GM19372 (cell line): ENCODE measurements at regions not wholly inside any gene's neighbourhood (a gene's known extent, or its start where the extent isn't known, plus 50 kb on each side); places are given as distances from the start of the nearest gene placed in this dataset.

Experiments
- ATAC-seq: cut with Tn5 transposase; IDR thresholded peaks from one replicate; pipeline ENCODE4 v1.9.1; 2021; ENCODE audit warnings: mild to moderate bottlenecking, low read depth, moderate library complexity; ENCODE audit not compliant: unreplicated experiment

DNA sequence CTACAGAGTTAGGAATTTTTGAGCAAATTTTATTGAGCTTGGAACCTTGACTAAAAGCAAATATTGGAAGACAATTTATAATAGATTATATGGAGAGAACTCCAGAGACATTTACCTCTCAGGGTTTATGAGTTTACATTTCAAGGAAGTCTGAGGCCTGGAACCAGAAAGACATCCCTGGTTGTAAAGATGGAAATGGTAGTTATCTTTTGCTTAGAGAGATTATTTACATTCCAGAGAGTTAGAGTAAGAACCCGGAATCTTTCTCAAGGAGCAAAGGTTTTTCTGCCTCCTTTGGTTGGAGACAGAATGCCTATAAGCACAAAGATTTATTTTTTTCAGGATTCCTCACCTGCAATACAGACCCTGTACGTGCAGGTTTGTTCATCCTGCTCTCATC is 458.1 kb downstream of the TBL1XR1 start:
- no peak for ATAC-seq

DNA sequence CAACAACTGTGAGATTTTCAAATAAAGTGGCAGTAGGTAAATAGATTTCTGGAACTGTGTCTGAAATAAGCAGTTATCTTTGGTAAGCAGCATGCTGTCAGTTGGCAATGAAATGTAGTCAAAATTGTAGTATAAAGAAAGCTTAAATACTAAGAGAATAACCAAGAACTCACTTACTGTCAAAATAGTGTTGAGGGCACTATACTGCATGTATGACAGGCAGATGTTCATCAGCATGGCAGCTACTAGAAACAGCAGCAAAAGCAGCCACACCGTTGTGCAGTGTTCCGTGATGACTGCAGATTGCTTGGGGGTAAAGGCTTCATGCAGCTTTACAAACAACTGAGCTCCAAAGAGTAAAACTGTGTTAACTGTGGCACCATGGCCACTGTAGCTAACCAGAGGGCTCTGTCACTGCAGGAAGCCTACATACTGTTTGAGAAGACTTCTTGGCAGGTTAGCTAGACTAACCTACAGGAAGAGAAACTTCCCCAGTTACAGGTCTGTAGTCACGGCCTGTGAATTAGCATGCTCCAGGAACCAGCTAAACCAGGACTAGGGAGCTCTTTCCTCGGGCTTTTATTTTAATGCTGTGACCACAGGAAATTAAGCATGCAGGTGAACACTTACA is 459.7 kb downstream of the TBL1XR1 start:
- ATAC-seq: no peak

DNA sequence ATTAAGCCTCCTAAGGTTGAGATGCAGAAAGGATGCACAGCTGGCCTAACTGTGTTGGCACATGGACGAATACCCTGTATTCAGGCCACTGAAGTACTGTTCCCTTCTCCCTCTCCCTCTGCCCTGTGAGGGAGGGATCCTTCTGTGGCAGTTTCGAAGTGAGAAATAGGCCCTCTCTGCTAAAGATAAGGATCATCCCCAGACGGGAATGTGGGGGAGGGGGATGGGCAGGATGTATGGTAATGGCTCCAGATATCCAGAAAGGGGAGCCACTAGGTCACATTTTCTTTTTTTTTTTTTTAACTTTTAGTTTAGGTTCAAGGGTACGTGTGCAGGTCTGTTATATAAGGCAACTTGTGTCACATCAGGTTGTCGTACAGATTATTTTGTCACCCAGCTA is 463.1 kb downstream of the TBL1XR1 start:
- no peak for ATAC-seq

DNA sequence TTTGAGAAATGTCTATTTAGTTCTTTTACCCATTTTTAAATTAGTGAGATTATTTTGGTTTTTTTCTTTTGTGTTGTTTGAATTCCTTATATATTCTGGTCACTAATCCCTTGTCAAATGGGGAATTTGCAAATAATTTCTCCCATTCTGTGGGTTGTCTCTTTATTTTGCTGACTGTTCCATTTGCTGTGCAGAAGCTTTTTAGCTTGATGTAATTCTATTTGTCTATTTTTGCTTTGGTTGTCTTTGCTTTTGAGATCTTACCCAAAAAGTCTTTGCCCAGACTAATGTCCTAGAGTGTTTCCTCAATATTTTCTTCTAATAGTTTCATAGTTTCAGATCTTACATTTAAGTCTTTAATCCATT is 472.9 kb downstream of the TBL1XR1 start:
- ATAC-seq: no peak

DNA sequence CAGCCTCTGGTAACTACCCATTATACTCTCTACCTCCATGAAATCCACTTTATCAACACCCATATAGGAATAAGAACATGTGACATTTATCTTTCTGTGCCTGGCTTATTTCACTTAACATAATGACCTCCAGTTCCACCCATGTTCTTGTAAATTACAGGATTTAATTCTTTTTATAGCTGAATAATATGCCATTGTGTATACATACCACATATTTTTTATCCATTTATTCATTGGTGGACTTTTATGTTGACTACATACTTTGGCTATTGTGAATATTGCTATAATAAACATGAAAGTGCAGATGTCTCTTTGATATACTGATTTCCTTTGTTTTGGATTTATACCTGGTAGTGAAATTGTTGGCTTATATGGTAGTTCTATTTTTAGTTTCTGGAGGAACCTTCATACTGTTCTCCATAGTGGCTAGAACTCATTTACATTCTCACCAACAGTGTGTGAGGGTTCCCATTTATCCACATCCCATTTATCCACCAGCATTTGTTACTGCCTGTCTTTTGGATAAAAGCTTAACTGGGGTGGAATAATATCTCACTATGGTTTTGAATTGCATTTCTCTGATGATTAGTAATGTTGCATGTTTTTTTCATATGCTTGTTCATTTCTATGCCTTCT is 473.4 kb downstream of the TBL1XR1 start:
- no peak for ATAC-seq

DNA sequence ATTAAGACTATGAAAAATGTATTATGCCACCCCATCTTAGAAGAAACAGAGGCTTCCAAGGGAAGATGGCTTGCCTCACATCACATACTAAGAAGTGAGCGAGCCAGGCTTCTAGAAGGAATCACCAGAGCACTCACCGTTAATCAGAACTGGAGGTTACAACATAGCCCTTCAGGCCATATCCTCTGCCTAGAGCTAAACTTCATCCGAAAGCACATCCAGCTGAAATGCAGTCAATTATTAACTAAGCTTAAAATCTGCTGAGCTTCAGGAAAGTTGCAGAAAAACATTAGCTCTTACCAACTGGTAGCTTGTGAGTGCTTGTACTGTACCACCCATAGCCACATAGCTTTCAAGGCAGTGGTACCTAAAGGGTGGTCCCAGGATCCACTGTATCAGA is 483.2 kb downstream of the TBL1XR1 start:
- ATAC-seq: no peak

DNA sequence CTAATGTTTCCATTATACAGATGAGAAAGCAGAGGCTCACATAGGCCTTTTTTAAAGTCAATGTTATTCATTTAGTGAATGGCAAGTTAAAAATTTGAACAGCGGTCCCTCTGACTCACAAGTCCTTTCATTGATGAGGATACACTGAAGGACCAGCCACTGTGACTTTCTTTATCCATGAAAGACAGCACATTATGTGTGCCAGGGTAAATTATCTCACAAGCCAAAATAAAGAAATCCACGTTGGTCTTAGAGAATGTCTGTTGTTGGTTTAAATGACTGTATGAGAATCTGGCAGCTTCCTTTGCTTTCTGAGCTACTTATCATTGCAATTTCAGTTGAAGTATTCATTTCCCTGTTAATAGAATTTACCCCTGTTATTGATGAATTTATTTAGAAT is 485.1 kb downstream of the TBL1XR1 start:
- ATAC-seq: no peak

DNA sequence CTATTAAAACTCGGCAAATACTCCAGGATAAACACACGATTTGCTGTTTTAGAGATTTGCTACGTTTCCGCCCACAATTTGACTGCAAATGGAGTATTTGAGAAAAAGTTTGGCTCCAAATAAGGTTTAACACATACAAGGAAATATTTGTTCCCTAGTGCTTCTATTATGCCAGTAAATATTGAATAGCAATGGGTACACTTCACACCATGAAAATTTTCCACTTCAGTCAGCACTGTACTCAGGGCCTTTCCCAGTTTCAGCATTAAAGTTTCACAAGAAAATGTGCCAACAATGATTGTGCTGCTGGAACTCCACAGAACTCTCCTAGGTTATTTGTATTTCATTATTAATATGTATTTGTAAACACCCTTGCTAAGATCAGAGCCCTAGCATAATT is 498.0 kb downstream of the TBL1XR1 start:
- no peak for ATAC-seq

DNA sequence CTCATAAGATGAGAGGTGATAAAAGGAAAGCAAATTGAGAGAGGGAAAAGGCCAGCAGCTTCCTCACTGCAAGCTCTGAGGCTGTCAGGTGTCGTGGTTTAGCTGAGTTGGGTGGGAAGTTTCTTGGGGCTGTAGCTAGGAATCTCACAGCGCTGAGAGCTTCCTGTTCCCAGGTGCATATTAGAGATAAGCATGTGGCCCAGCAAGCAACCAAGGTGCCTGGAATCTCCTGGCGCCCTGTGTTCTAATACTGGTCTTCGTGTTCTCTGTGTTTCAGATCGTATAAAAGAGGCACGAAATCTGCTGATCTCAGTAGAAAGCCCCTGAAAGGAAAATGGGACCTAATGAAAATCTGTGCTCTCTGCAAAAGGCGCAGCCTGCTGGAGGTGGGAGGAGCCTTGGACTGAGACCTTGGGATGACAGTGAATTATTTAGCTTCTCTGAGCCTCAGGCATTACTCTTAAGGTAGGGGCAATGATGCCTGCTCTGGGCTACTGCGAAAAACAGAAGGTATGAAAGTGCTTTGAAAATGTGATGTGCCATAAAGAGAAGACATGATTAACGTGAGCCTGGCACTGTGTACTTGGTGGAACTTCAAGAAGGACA is 499.9 kb downstream of the TBL1XR1 start:
- ATAC-seq: no peak

DNA sequence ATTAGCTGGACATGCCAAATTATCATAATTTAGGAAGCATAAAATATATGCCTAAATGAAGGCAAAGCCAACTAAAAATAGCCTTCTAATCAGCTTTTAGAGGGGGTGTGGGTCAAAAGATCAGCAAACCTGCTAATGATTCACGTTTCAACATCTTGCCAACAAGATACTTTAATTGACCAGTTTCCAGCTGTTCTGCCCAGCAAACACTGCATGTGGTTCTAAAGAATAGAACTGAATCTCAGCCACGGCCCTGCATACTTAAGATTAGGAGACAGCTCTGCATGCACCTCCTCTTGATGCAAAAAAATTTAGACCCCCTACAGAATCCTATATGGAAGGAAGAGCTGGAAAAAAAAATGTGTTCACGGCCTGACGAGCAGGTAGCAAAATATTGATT is 500.5 kb downstream of the TBL1XR1 start:
- ATAC-seq: no peak

DNA sequence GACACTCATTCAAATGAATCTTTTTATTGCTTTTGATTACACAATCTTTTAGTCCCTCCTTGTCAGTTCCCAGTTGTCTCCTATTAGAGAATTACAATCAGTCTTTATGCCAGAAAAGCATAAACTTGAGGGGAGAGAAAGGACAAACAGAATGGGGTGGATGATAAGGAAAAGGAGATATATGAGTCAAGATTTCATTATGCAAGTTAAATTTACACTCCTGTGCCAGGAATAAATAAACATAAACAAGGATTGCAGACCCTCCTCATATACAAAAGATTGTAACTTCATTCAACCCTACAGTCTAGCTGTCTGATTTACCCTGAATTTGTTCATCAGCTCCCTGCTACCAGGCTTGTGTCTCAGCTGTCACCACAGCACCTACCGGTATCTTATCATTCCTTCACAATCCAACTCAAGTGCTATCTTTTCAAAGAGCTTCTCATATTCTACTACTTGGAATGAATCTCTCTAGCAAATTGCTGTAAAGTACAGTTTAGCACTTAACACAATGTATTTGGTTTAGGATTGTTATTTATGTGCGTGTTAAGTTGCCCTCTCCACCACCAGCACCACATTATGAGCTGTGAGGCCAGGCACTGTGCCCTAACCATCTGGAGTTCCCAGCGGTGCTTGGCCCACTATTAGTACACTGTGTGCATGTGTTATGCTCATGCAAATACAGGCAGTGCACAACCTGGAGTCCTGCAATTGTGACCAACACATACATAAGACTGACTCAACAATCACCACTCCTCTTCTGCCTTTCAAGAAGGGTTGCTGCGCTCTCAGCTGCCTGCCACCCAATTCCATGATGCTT is 504.1 kb downstream of the TBL1XR1 start:
- no peak for ATAC-seq

DNA sequence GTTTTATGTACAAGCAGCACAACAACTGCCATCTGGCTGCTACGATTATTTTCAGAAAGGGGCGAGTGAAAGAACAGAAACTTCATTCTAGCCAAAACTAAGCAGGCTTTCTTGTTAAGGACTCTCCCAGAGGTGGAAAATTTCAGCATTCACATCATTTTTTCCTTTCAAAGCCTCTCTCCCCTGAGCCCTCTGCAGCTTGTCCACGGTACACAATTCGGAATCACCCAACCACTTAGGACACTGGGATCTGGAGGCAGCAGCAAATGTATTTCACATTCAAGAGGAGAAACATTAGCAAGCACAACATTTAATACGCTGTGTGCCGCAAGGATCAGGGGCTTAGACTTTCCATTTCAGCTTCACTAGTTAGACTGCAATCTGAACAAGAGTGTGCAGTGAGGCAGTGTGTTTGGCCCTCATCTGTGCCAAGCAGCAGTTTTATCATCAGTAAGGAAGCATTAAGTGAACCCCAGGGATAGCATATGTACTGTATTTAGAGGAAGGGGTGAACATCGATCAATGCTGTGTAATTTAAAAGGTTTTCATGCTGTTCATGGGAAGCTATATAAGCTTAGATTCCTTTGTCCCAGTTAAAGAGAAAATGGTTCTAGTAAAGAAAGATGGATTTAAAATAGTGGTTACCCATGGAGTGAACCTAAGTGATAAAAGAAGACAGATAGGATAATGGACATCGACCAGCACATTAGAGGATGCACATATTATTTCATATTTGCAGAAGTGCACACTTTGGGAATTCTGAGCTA is 504.9 kb downstream of the TBL1XR1 start:
- ATAC-seq: no peak

DNA sequence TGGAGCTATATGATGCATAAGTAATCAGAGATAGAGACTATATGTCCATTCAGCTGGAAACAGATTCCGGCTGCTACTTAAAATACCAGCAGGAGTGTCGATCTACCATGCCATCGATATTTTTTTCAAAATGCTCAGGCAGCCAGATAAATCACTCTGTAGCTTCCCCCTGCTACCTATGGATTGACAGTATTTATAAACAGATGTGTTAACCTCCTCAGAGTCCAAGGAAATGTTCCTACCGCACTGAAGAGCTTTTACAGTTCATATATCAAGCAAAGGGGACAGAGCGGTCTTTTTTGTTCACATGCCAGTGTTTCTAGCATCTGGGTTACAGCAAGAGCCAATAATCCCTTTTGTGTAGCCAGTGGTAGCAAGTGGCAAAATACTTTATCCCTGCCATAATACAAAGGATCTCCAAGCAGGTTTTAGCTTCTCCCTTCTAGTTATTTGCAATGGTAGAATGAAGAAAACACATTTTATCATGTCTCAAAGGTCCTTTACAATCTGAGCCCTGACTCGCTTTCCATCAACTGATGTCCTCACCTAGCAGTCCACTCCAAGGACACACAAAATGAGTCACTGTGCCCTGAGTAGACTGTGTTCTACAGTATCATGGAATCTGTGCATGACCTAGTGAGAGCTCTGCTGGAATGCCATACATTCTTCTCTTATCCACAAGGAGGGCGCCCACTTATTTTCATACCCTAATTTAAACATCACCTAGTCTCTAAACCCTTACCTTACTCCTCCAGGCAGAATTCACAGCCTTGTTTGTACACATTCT is 507.0 kb downstream of the TBL1XR1 start:
- ATAC-seq: no peak

DNA sequence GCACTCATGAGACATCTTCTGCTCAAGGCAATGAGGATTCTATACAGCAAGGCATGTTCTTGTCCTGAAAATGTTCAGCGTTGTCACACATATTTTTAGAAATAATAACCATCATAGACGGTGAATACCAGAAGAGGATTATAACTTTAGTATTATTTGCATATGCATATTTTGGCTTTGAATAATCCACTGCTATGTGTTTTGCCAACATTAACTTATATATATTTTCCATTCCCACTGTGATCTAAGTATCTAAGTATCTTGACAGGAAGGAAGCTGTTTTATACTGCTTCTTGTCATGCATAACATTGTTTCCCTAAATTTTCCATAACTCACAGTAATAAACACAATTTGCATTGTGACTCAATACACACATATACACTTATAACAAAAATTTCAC is 509.5 kb downstream of the TBL1XR1 start:
- no peak for ATAC-seq

DNA sequence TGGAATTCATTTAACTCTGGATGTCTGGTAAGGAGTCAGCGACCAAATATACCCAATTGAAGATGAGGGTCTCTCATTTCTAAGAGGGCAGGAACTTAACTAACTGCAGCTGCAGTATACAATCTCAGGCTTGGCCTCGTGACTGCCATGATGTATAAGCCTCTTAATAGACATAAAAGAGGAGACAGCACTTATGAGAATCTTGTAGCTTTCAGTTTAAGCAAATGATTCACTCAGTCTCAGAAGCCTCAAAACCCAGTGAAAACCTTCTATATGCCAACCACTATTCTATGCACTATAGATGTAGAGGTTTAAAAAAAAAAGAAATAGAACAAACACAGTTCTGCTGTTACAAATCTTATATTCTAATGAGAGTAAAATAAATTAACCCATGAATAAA is 513.9 kb downstream of the TBL1XR1 start:
- ATAC-seq: no peak

DNA sequence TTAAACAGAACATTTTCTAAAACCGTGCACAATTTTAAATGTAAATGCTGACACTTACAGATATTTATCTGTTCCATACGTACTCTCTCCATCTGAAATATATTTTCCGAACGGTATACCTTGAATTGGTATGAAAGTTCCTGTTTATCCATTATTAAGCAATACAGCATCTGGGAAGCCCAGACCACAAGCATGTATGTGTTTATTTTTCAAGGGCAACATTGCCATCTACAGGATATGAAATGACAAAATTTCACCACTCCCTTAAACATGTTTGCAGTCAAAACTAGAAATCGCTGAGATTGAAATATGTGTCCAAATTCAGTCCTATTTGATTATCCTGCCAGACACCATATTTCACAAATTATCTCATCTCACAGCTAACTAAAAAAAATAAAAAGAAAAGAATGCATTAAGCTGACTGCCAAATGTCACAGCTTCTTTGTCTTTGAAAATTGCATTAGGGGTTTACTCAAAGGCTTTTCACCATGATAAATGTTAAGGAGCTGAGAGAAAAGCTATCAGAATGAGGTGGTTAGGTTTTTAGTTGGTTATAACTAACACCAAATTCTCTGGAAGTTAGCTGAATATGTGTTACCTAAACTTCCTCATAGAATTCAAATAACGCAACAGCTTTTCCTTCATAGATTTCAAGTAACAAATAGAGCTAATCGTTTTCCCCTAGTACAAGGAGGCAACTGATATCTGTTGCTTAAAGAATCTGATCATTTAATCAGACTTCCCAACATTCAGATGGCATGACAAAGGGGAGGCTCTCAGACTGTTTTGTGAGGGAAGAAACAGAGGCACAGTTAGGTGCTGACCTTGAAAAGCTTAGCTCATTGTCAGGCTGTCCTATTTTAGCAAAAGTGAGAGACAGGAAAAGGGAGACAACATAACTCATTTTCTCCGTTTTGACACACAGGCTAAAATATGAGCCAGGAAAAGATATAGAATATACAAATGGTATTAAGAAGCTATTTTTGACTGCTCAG is 533.1 kb downstream of the TBL1XR1 start:
- no peak for ATAC-seq

DNA sequence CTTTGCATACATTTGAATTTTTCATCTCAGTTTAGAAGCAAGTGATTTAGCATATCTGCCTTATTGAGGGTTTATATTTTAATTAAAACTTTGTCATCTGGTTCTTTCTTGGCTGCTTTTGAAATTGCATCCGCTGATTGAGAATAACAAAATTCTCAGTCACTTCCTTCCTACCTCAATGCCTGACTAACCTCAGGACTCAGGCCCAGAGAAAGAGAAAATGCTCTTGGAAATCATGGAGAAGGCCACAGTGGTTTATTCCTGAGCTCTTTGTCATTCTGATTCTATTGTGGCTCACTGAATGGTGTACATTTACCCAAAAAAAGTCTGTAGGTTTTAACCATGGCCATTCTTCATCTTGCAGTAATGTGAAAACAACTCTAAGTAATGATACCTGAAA is 533.9 kb downstream of the TBL1XR1 start:
- no peak for ATAC-seq

DNA sequence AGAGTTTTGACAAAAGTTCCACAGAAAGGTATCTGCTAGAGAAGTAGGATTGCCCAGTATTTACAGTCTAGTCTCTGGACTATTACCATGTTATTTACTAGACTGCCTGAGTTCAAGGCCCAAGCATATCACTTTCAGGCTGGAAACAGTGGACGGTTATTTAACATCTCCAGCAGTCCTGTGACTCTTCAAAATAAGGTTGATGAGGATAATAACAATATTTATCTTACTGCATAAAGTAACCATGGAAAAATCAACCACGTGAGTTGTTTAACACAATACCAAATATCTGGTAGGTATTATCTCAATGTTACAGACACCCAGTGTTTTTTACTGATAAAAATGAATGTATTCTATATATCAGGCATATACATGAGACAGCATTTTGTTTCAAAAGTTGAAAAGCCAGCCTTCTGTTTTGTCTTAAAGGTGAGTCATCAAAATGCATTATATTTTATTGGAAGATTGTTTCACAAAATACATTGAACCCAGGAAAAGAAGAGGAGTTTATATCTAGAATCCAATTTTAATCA is 535.8 kb downstream of the TBL1XR1 start:
- no peak for ATAC-seq
